H4 (cell line): ENCODE measurements at regions not wholly inside any gene's neighbourhood (a gene's known extent, or its start where the extent isn't known, plus 50 kb on each side); places are given as distances from the start of the nearest gene placed in this dataset.

Source experiments
- DNase-seq: peaks from one replicate; pipeline ENCODE4 v3.0.0-alpha.2; 2015; ENCODE audit warnings: low spot score

DNA sequence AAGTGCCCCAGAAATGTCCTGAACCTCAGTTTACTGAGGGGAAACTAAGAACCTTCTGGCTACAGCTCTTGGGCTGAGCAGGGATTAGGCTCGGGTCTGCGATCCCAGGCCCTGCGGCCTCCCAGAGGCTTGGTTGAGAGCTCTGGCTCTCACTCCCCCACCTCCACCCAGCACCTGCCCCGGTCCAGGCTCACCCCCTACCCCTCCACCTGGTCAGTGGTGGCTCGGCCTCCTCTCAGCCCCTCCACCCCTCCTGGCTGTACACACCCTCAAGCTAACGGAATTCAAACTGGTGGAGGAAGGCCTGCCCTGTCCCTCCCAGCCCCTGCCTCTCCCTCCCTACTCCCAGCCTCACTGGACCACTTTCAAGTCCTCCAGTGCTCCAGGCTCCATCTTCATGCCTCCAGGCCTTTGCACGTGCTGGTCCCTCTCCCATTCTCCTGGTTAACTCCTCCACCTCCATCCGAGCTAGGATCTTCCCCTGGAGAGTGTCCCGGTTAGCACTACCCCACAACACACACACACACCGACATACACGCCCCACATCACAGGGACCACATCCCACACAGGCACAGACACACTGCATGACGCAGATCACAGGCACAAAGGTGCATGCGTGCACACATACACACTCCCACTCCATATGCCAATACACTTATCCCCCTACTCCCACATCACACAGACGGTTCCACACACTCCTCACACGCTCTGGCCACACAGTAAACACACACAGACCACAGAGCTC lies 130.9 kb downstream of the C9orf50 start:
- DNase-seq, result no peak

DNA sequence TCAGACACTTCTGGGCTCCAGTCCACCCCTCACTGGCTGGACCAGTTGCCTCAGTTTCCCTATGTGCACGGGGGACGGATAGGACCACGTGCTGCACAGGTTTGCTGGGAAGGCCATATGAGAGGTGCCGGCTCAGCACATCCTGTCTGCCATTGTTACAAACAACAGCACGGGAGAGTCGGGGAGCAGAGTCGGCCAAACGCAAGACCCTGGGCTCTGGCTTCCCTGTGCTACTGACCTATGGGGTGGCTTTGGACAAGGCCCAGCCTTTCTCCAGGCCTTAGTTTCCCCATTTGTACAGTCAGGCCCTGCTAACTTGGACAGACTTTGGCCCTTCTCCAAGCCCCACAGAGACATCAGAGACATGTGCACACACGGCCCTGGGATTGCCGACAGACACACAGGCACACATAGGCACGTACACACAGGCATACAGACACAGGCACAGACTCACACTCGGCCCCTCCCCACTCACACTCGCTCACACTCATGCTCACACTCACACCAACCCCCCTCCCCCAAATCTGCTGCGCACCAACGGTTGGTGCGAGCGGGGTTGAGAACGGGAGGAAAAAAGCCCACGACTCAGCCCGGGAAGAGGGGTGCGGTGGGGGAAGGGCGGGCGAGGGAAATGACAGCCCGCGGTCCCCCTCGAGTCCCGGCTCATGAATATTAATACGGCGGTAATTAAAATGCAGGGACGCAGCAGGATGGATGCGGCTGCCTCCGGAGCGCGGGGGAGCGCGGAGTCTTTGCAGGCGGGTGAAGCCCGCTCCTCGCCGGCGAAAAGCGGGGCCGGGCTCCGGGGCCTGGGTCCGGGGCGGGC lies 133.0 kb downstream of the C9orf50 start:
- DNase-seq, result peak; percentile 57

- DNase-seq, result no peak
These were observed 133.9 kb downstream of the C9orf50 start for GRCh38 chr9:129486756-129487657.

DNA sequence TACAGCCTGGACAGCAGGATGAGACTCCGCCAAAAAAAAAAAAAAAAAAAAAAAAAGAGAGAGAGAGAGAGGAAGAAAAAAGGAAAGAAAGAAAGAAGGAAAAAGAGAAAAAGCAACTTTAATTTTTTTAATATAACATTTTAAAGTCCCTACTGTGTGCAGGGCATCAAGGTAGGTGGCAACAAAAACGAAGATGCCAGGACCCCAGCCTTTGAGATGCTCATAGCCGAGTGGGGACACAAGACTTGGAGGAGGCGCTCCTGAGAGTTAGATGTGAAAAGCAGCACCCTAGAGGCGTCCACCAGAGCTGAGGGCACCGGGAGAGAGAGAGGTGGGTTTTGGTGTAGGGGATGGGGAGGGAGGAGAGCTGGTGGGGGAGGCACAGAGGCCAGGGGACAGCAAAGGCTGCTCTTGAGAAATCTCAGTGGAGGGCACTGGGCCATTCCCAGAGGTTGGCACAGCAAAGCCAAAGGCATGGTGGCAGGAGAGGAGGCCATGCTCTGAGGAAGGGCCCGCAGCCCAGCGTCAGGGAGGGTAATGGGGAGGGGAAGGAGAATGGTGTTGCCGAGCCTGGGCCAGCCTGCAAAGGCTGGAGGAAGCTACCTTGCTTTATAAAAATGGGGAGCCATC lies 135.6 kb downstream of the C9orf50 start:
- DNase-seq, result no peak

GRCh38 chr9:129484352-129485000 lies 136.4 kb downstream of the C9orf50 start:
- no peak for DNase-seq

DNA sequence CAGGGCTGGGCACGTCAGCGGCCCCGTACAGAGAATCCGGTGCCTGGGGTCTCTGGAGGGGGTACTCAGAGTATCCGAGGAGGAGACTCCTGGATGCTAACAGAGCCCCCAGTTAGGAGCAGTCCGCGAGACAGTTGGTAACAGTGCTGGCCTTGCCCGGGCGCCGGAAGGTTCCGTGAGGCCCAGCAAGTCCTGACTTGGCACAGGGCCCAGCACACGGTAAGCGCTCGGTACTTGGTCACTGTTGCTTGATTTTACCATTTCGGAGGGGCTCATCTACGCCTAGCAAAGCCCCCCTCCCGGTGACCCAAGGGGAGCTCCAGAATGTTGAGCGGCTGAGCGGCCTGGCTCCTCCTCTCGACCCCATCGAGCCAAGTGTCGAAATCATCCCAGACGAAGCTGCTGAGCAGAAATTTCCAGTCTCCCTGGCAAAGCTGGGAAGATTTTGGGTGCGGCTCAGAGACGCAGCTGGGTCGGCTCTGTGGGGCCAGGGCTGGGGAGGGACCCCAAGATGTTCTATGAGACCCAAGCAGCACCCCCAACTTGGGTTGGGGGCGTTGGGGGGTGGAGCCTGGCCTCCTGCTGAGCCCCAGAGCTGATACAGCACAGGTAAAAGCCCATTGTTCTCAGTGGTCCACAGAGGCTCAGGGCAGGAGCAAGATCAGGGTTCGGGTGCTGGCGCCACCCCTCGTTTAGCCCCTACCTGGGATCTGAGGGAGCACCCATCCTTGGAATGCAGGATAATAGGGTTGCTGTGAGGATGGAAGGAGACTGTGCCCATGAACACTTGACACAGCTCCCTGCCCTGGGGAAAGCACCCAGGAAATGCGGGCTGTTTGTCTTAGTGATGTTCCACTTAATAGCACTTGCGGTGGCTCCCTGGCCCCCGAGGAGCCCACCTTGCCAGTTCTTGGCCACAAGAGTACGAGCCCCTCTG lies 137.2 kb downstream of the C9orf50 start:
- peak; percentile 81 for DNase-seq

DNA sequence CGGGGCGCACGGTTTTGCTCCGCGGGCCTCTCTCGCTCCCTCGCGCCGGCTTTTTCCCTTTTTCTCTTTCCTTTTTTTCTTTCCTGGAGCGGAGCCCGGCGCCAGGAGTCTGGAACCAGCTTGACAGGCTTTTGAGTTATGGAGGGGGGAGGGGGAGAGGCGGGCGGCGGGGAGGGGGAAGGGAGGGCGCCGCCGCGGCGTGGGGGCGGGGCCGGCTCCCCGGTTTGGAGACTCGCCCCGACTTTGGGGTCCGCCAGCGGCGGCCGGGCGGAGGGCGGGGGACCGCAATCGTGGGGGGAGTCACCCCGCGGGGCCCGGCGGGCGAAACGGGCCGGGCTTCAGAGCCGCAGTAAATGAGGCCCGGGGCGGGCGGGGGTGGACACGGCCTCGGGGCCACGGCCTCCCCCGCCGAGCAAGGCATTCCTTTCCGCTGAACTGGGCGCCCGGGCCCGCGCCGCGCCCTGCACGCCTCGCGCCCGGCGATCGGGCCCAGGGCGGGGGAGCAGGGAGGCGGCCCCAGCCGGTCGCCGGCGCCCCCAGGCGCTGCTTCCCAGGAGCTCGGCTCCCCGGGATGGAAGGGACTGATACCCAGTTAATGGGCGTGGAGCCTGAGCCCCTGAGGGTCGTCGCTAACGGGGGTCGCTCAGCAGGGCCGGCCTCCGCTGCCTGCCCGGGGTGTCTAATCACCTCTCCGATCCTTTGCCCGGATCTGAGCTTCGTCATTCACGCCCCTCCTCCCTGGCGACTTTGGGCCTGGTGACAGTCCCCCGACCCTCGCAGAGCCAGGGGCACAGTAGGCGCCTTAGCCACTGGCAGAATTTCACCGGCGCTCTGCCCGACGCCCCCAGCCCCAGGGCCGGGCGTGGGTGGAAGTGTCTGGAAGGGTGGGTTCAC lies 138.1 kb downstream of the C9orf50 start:
- DNase-seq, result peak; percentile 67

- DNase-seq, result no peak
These were observed 138.9 kb downstream of the C9orf50 start for GRCh38 chr9:129481810-129482511.

DNA sequence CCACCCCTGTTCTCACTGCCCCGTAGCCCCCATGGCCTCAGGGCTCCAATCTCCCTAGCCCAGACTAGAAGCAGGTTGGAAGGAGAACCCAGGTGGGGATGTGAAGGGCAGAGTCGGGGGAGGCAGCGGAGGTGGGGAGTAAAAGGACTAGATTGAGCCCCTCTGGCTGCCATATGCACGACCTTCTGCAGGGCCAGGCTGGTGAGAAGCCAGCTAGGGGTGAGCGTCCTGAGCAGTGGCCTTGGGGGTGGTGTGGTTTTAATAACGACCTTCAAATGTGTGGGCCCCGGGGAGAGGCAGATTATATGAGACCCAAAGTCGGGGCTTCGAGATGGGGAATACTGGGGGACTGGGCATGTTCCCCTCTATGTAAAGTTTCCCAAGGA lies 139.5 kb downstream of the C9orf50 start:
- DNase-seq, result no peak

GRCh38 chr9:129480745-129481144 lies 140.2 kb downstream of the C9orf50 start:
- DNase-seq, result no peak

GRCh38 chr9:129480227-129480626 lies 140.7 kb downstream of the C9orf50 start:
- DNase-seq, result no peak

- DNase-seq, result no peak
These were observed 141.3 kb downstream of the C9orf50 start for GRCh38 chr9:129479631-129480011.

DNA sequence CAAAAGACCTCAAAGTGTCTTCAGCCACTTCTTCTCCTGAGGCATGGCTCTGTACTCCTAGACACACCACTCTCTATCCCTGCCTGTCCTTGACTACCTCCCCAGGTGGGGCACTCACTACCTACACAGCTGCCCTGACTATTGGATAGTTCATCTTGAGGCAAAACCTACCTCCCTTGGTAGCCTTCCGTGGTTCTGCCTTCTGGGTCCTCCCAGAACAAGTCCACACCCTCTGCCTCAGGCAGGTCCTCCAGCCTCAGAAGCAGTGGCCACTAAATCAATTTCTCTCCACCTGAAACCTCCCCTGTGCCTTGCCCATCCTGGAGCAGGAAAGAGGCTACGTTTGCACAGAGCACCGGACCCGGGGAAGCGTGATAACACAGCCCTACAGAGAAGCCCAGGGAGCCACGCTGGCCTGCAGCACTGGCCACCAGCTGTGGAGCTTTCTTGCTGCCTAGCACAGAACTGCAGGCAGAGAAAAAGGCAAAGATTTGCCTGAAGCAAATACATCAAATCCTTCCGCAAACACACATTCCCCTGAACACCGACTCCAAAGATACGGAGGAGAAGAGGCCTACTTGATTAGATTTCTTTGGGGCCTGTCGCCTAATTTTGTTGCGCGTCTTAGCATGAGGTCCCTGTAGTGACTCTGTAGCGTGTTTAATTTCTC lies 141.8 kb downstream of the C9orf50 start:
- no peak for DNase-seq

- no peak for DNase-seq
These were observed 142.4 kb downstream of the C9orf50 start for GRCh38 chr9:129478461-129478860.

- DNase-seq, result no peak
These were observed 143.9 kb downstream of the C9orf50 start for GRCh38 chr9:129476821-129477611.

DNA sequence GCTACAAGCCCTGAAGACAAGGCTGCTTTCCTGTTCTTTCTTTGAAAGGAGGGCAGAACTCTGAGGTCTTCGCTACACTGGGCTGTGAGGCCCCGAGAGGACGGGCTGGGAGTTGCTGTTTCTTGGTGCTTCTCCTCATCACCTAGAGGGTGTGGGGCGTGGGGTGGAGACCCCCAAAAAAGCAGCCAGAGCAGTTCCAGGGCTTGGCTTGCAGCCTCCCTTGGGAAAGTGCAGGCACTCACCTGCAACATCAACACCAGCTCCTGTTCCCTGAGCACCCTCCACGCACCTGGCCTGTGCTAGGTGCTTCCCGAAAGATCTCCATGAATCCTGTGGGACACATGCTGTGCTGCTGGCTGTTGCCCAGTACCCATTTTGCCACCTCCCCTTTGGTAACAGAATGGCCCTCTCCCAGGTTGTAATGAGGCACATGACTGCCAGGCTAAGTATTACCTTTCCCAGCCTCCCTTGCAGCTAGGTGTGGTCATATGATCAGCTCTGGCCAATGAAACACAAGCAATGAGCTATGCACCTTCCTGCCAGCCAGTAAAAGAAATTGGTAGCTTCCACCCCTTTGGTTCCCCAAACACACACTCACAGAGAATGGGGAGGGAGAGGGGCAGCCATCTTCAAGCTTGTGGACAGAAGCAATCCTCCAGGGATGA lies 146.0 kb downstream of the C9orf50 start:
- DNase-seq, result no peak
